OCI-LY1 (cell line): ENCODE measurements at regions not wholly inside any gene's neighbourhood (a gene's known extent, or its start where the extent isn't known, plus 50 kb on each side); places are given as distances from the start of the nearest gene placed in this dataset.

Experiments used
- CTCF ChIP-seq: fragments of 200-600 bp; sonication (generic), shearing (Covaris generic); IDR thresholded peaks from 2 replicates; pipeline ENCODE4 v1.5.1; 2017; ENCODE audit warnings: mild to moderate bottlenecking, antibody characterized with exemption, low read length, moderate library complexity, mixed read lengths
- EZH2 ChIP-seq: fragments of 200-600 bp; sonication (generic), shearing (Covaris generic); IDR thresholded peaks from 2 replicates; pipeline ENCODE4 v1.8.0; 2017; ENCODE audit warnings: borderline replicate concordance, mixed run types, mild to moderate bottlenecking, antibody characterized with exemption, low read length, moderate library complexity, mixed read lengths

GRCh38 chr21:16086936-16087335, 357.2 kb downstream of the USP25 start:
- TF ChIP-seq CTCF = no peak
- no peak for TF ChIP-seq EZH2
